Esophagus muscularis mucosa (tissue), 3 donors: ENCODE measurements at regions not wholly inside any gene's neighbourhood (a gene's known extent, or its start where the extent isn't known, plus 50 kb on each side); places are given as distances from the start of the nearest gene placed in this dataset.

Experiments
- POLR2AphosphoS5 ChIP-seq, 2 donors: sonication (generic); formaldehyde crosslinking; IDR thresholded peaks; one replicate each; pipeline ENCODE4 v1.6.1; 2017; ENCODE audit warnings: antibody characterized with exemption in 2 of 2
- TF ChIP-seq, protein P1 (sequence below), 3 experiments: fragments of 200-600 bp in 2 of 3; fragments of 450-650 bp in 1 of 3; sonication (generic) in 2 of 3; IDR thresholded peaks; one replicate each; pipeline ENCODE4 v1.5.1; 2017 to 2019; ENCODE audit warnings: antibody characterized with exemption in 3 of 3, mild to moderate bottlenecking in 2 of 3, moderate library complexity in 1 of 3

DNA sequence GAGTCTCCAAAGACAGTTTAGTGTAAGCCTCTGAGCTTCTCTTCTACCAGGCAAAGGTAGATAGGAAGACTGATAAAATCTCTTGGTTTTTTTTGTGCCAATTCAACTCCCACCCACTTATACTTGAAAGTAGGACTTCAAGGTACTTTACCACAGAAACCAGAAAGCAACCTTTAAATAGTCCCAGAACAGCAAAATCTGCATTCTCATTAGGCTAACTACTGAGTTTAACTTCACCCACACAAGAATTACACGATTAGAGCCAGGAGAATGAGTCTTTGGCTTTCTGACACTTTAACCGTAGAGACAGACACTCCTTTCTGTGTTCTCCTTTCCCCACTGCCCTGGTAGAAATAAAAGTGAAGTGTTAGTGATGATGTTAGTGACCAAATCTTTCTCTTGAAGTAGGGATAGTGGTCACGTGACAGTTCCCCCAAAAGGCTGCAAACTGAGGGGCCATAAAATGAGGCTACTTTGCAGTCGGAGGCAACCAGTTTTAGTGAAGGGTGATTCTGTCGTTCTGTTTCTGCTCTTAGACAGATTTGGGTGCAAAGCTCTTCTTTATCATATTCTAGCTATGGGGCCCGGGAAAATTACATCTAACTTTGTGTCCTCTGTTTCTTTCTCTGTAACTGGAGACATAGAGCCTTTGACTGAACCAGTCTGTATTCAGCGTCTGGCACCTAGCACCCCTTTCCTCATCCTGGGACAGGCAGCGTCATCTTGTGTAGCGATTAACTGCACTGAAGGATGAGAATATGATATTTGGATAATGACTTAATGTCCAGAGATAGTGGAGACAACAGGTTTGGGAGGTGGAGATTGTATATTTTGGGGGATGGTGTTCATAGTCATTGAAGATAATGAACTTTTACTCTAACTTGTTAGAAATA is 206.4 kb upstream of the CITED2 start:
- no peak for TF ChIP-seq POLR2AphosphoS5 (IDR thresholded peaks at IDR 0.05)
- TF ChIP-seq, protein P1, sequence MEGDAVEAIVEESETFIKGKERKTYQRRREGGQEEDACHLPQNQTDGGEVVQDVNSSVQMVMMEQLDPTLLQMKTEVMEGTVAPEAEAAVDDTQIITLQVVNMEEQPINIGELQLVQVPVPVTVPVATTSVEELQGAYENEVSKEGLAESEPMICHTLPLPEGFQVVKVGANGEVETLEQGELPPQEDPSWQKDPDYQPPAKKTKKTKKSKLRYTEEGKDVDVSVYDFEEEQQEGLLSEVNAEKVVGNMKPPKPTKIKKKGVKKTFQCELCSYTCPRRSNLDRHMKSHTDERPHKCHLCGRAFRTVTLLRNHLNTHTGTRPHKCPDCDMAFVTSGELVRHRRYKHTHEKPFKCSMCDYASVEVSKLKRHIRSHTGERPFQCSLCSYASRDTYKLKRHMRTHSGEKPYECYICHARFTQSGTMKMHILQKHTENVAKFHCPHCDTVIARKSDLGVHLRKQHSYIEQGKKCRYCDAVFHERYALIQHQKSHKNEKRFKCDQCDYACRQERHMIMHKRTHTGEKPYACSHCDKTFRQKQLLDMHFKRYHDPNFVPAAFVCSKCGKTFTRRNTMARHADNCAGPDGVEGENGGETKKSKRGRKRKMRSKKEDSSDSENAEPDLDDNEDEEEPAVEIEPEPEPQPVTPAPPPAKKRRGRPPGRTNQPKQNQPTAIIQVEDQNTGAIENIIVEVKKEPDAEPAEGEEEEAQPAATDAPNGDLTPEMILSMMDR (IDR thresholded peaks at IDR 0.05): no peak
